ENCODE measurements at regions not wholly inside any gene's neighbourhood (a gene's known extent, or its start where the extent isn't known, plus 50 kb on each side); places are given as distances from the start of the nearest gene placed in this dataset.
"Not testable (repeated sequence)": the region's sequence is repeated elsewhere in the genome, so short reads cannot be mapped to it uniquely, and the experiment has no call there.

GRCh38 chr5:122669709-122670108, 105.2 kb upstream of the SNX2 start:
- DNase-seq (ENCODE audit: low read depth) = not testable (repeated sequence)

GRCh38 chr5:122673343-122673742, 101.5 kb upstream of the SNX2 start:
- DNase-seq (ENCODE audit: low read depth) = peak; percentile 80

GRCh38 chr5:122674385-122674784, 100.5 kb upstream of the SNX2 start:
- no peak for DNase-seq (ENCODE audit: low read depth)

- no peak for DNase-seq (ENCODE audit: low read depth)
Observed at GRCh38 chr5:122680623-122681350, 94.1 kb upstream of the SNX2 start.

- DNase-seq (ENCODE audit: low read depth) = no peak
Observed at GRCh38 chr5:122683631-122684030, 91.2 kb upstream of the SNX2 start.

- no peak for DNase-seq (ENCODE audit: low read depth)
Observed at GRCh38 chr5:122690266-122690665, 84.6 kb upstream of the SNX2 start.

GRCh38 chr5:122691931-122692330, 82.9 kb upstream of the SNX2 start:
- no peak for DNase-seq (ENCODE audit: low read depth)

- no peak for DNase-seq (ENCODE audit: low read depth)
Observed at GRCh38 chr5:122693963-122694362, 80.9 kb upstream of the SNX2 start.

GRCh38 chr5:122694884-122695283, 80.0 kb upstream of the SNX2 start:
- no peak for DNase-seq (ENCODE audit: low read depth)

GRCh38 chr5:122696735-122697134, 78.1 kb upstream of the SNX2 start:
- not testable (repeated sequence) for DNase-seq (ENCODE audit: low read depth)

- no peak for DNase-seq (ENCODE audit: low read depth)
Observed at GRCh38 chr5:122697191-122697590, 77.7 kb upstream of the SNX2 start.

- DNase-seq (ENCODE audit: low read depth) = no peak
Observed at GRCh38 chr5:122699201-122699600, 75.7 kb upstream of the SNX2 start.

- DNase-seq (ENCODE audit: low read depth) = no peak
Observed at GRCh38 chr5:122701640-122702523, 73.0 kb upstream of the SNX2 start.

GRCh38 chr5:122702524-122702875, 72.4 kb upstream of the SNX2 start:
- no peak for DNase-seq (ENCODE audit: low read depth)

GRCh38 chr5:122703203-122703602, 71.7 kb upstream of the SNX2 start:
- no peak for DNase-seq (ENCODE audit: low read depth)

- peak; percentile 57 for DNase-seq (ENCODE audit: low read depth)
Observed at GRCh38 chr5:122704247-122705036, 70.4 kb upstream of the SNX2 start.

- no peak for DNase-seq (ENCODE audit: low read depth)
Observed at GRCh38 chr5:122705851-122706250, 69.0 kb upstream of the SNX2 start.

- no peak for DNase-seq (ENCODE audit: low read depth)
Observed at GRCh38 chr5:122707796-122708195, 67.1 kb upstream of the SNX2 start.

- DNase-seq (ENCODE audit: low read depth) = no peak
Observed at GRCh38 chr5:122713041-122713440, 61.8 kb upstream of the SNX2 start.

- peak; percentile 57 for DNase-seq (ENCODE audit: low read depth)
Observed at GRCh38 chr5:122715095-122715494, 59.8 kb upstream of the SNX2 start.

- DNase-seq (ENCODE audit: low read depth) = no peak
Observed at GRCh38 chr5:122718611-122719010, 56.3 kb upstream of the SNX2 start.

GRCh38 chr5:122719991-122720746, 54.7 kb upstream of the SNX2 start:
- no peak for DNase-seq (ENCODE audit: low read depth)

Measured in fibroblast of gingiva (primary cell).